Calu3 (cell line): ENCODE measurements at regions not wholly inside any gene's neighbourhood (a gene's known extent, or its start where the extent isn't known, plus 50 kb on each side); places are given as distances from the start of the nearest gene placed in this dataset.
"Not testable (repeated sequence)": the region's sequence is repeated elsewhere in the genome, so short reads cannot be mapped to it uniquely, and the experiment has no call there.

Experiments used
- BruUV-seq: library from RNA; stranded (reverse); fragments of 400-500 nt; replicated peaks from 2 replicates; lab custom pipeline; 2021; lab: Mats Ljungman, UMichigan
- CTCF ChIA-PET: fragments of 300-600 bp; sonication (Branson Sonifier 250); formaldehyde crosslinking; loops from one replicate; lab custom pipeline; 2022; ENCODE audit warnings: antibody characterized with exemption; lab: Charles Lee
- DNase-seq: peaks from one replicate; pipeline ENCODE4 v3.0.0; 2022
- H3K27ac Mint-ChIP-seq: one replicate; pipeline ENCODE4 v1.8.0; 2022; ENCODE audit warnings: mixed read lengths; ENCODE audit not compliant: unreplicated experiment
- H3K27me3 Mint-ChIP-seq: one replicate; pipeline ENCODE4 v1.8.0; 2022; ENCODE audit warnings: mixed read lengths; ENCODE audit not compliant: unreplicated experiment
- H3K36me3 Mint-ChIP-seq: one replicate; pipeline ENCODE4 v1.8.0; 2022; ENCODE audit warnings: mild to moderate bottlenecking, moderate library complexity, mixed read lengths; ENCODE audit not compliant: insufficient read depth, unreplicated experiment
- H3K4me1 Mint-ChIP-seq: one replicate; pipeline ENCODE4 v1.8.0; 2022; ENCODE audit warnings: mild to moderate bottlenecking, low read depth, mixed read lengths; ENCODE audit not compliant: unreplicated experiment
- H3K4me3 Mint-ChIP-seq: one replicate; pipeline ENCODE4 v1.8.0; 2022; ENCODE audit warnings: mild to moderate bottlenecking, low read depth, moderate library complexity, mixed read lengths; ENCODE audit not compliant: unreplicated experiment
- H3K9me3 Mint-ChIP-seq: one replicate; pipeline ENCODE4 v1.8.0; 2022; ENCODE audit warnings: low read depth, mixed read lengths; ENCODE audit not compliant: unreplicated experiment
- CTCF ChIP-seq: fragments of 200-600 bp; IDR thresholded peaks from one replicate; pipeline ENCODE4 v1.8.0; 2022; ENCODE audit warnings: antibody characterized with exemption; ENCODE audit not compliant: unreplicated experiment
- intact Hi-C: fragments of 100-400 bp; cut with micrococcal nuclease; formaldehyde crosslinking; loops from one replicate; pipeline ENCODE4 v1.10.0; 2022; ENCODE audit not compliant: unreplicated experiment

GRCh38 chr10:108560488-108560887 is 1362.8 kb downstream of the XPNPEP1 start:
- no peak for DNase-seq
- no peaks in the 10 kb centered on the region for H3K4me1 Mint-ChIP-seq
- CTCF ChIA-PET = interaction anchor here (0.6 kb wide), 1 partner anchor 16 kb away, joined by 9 read pairs; no protein-coding TSS in a partner anchor
- no peaks in the 10 kb centered on the region for H3K9me3 Mint-ChIP-seq
- H3K36me3 Mint-ChIP-seq = no peaks in the 10 kb centered on the region
- H3K27me3 Mint-ChIP-seq = no peaks in the 10 kb centered on the region
- H3K4me3 Mint-ChIP-seq = no peak overlapping the region
- TF ChIP-seq CTCF = no peak
- intact Hi-C loops = no loop called here
- BruUV-seq = no TSS peak
- H3K27ac Mint-ChIP-seq = no peak overlapping the region

GRCh38 chr10:108556186-108556585 is 1367.1 kb downstream of the XPNPEP1 start:
- no peak for TF ChIP-seq CTCF
- Mint-ChIP-seq H3K36me3 (no peaks in the 10 kb centered on the region), H3K9me3 (no peaks in the 10 kb centered on the region), H3K4me3 (no peak overlapping the region), H3K27me3 (no peaks in the 10 kb centered on the region), H3K27ac (no peak overlapping the region), H3K4me1 (no peaks in the 10 kb centered on the region)
- CTCF ChIA-PET = no interaction called here
- DNase-seq = no peak
- BruUV-seq = no TSS peak
- intact Hi-C loops = no loop called here

GRCh38 chr10:108545921-108546320 is 1377.4 kb downstream of the XPNPEP1 start:
- intact Hi-C loops = no loop called here
- no peaks in the 10 kb centered on the region for H3K9me3 Mint-ChIP-seq
- H3K27me3 Mint-ChIP-seq = no peaks in the 10 kb centered on the region
- no peak for TF ChIP-seq CTCF
- H3K27ac Mint-ChIP-seq = no peak overlapping the region
- H3K4me3 Mint-ChIP-seq = no peak overlapping the region
- DNase-seq = no peak
- no TSS peak for BruUV-seq
- no peaks in the 10 kb centered on the region for H3K4me1 Mint-ChIP-seq
- CTCF ChIA-PET = no interaction called here
- no peaks in the 10 kb centered on the region for H3K36me3 Mint-ChIP-seq

- Mint-ChIP-seq H3K27me3 (no peaks in the 10 kb centered on the region), H3K4me1 (no peaks in the 10 kb centered on the region), H3K9me3 (no peaks in the 10 kb centered on the region), H3K4me3 (no peak overlapping the region), H3K36me3 (no peaks in the 10 kb centered on the region), H3K27ac (no peak overlapping the region)
- CTCF ChIA-PET = interaction anchor here (0.6 kb wide), 1 partner anchor 16 kb away, joined by 9 read pairs; no protein-coding TSS in a partner anchor
- no TSS peak for BruUV-seq
- DNase-seq = peak; percentile 69
- intact Hi-C loops = no loop called here
- TF ChIP-seq CTCF = peak; percentile 65
Observed at GRCh38 chr10:108544500-108545120, 1378.7 kb downstream of the XPNPEP1 start.

GRCh38 chr10:108533551-108533950 is 1369.0 kb upstream of the SORCS1 start:
- DNase-seq, H3K36me3 Mint-ChIP-seq, H3K4me1 Mint-ChIP-seq, H3K4me3 Mint-ChIP-seq, intact Hi-C loops, CTCF ChIA-PET, H3K27ac Mint-ChIP-seq, H3K9me3 Mint-ChIP-seq, BruUV-seq, H3K27me3 Mint-ChIP-seq: not testable (repeated sequence)
